Common myeloid progenitor, CD34-positive (primary cell): ENCODE measurements at regions not wholly inside any gene's neighbourhood (a gene's known extent, or its start where the extent isn't known, plus 50 kb on each side); places are given as distances from the start of the nearest gene placed in this dataset.
"Not testable (repeated sequence)": the region's sequence is repeated elsewhere in the genome, so short reads cannot be mapped to it uniquely, and the experiment has no call there.

Source experiments
- CTCF ChIA-PET: fragments of 350-600 bp; sonication (Branson Sonifier 250); formaldehyde crosslinking; loops from one replicate; lab custom pipeline; 2021; ENCODE audit warnings: antibody characterized with exemption; lab: Charles Lee
- POLR2A ChIA-PET: fragments of 350-600 bp; sonication (Branson Sonifier 250); formaldehyde crosslinking; loops from one replicate; lab custom pipeline; 2021; ENCODE audit warnings: antibody characterized with exemption; lab: Charles Lee
- DNase-seq, 3 donors: peaks; one replicate each; pipeline versions ENCODE4 v3.0.0 to v3.0.0-alpha.2; 2013
- H3K27ac ChIP-seq, 2 experiments: 1 replicate in 1 of 2; 2 replicates in 1 of 2; pipeline ENCODE4 v1.7.0; 2013; ENCODE audit warnings: inconsistent platforms in 2 of 2, low read length in 2 of 2, mild to moderate bottlenecking in 2 of 2, low read depth in 1 of 2, moderate library complexity in 1 of 2; ENCODE audit not compliant: severe bottlenecking in 2 of 2, insufficient read depth in 1 of 2, poor library complexity in 1 of 2
- H3K27me3 ChIP-seq, 5 experiments: replicated peaks in 2 of 5; 1 replicate in 3 of 5; 2 replicates in 2 of 5; pipeline versions ENCODE4 v1.6.1 to v1.7.0; 2013; ENCODE audit warnings: low read length in 4 of 5, mild to moderate bottlenecking in 2 of 5, moderate library complexity in 2 of 5, inconsistent platforms in 1 of 5; ENCODE audit not compliant: insufficient read depth in 5 of 5, control insufficient read depth in 4 of 5
- H3K36me3 ChIP-seq, 4 experiments: 1 replicate in 2 of 4; 2 replicates in 2 of 4; pipeline versions ENCODE4 v1.6.1 to v1.7.0; 2013; ENCODE audit warnings: low read length in 3 of 4, control low read depth in 1 of 4, mild to moderate bottlenecking in 1 of 4; ENCODE audit not compliant: control insufficient read depth in 4 of 4, insufficient read depth in 4 of 4
- H3K4me1 ChIP-seq, 4 experiments: 1 replicate in 3 of 4; 2 replicates in 1 of 4; pipeline versions ENCODE4 v1.6.1 to v1.7.1; 2013; ENCODE audit warnings: low read length in 3 of 4, mild to moderate bottlenecking in 3 of 4, control low read depth in 1 of 4, inconsistent platforms in 1 of 4, moderate library complexity in 1 of 4; ENCODE audit not compliant: control insufficient read depth in 4 of 4, insufficient read depth in 4 of 4; ENCODE audit errors: control extremely low read depth in 1 of 4
- H3K4me3 ChIP-seq, 7 experiments: 1 replicate in 4 of 7; 2 replicates in 3 of 7; pipeline versions ENCODE4 v1.5.1 to v1.7.0; 2013; ENCODE audit warnings: mild to moderate bottlenecking in 7 of 7, low read length in 6 of 7, moderate library complexity in 6 of 7, inconsistent platforms in 2 of 7, low read depth in 2 of 7, control low read depth in 1 of 7; ENCODE audit not compliant: insufficient read depth in 4 of 7, control insufficient read depth in 1 of 7; ENCODE audit errors: extremely low read depth in 1 of 7
- H3K9me3 ChIP-seq, 5 experiments: 1 replicate in 4 of 5; 2 replicates in 1 of 5; pipeline versions ENCODE4 v1.6.1 to v1.7.1; 2013; ENCODE audit warnings: low read length in 4 of 5, mild to moderate bottlenecking in 2 of 5, inconsistent platforms in 1 of 5, low read depth in 1 of 5, moderate library complexity in 1 of 5; ENCODE audit not compliant: control insufficient read depth in 4 of 5, insufficient read depth in 2 of 5; ENCODE audit errors: control extremely low read depth in 1 of 5
- WGBS: methylation state at CpG from one replicate; pipeline ENCODE4 v1.1.5; 2013; ENCODE audit not compliant: insufficient coverage; 5-methylcytosine and 5-hydroxymethylcytosine counted together

DNA sequence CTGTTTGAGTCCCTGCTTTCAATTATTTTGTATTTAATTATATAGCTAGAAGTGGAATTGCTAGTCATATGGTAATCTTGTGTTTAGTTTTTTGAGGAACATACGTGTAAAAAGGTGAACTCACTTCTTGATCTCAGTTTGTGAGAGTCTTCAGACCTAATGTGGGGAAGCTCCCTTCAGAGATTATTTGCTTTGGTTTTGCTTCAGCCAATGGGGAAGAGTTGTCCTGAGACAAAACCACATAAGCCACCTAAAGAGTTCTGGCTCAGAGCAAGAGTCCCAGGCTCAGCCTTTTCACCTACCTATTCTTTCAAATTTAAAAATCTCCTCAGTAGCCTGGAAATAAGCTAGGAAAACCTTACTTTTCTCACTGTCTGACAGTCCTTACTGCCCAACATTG, 138.4 kb downstream of the UCK2 start:
- H3K4me3 ChIP-seq = no peak overlapping the region
- no peak for DNase-seq
- H3K36me3 ChIP-seq = no peaks in the 10 kb centered on the region
- H3K4me1 ChIP-seq = no peaks in the 10 kb centered on the region
- H3K27me3 ChIP-seq = peaks cover 0 to 2% (median 0%) of the 10 kb centered on the region in 5 experiments
- ChIA-PET POLR2A (no interaction called here), CTCF (no interaction called here)
- peaks cover 0 to 2% (median 0%) of the 10 kb centered on the region in 5 experiments for H3K9me3 ChIP-seq
- H3K27ac ChIP-seq = no peak overlapping the region
- WGBS = 88% methylated on average over 1 of the region's 1 CpG

DNA sequence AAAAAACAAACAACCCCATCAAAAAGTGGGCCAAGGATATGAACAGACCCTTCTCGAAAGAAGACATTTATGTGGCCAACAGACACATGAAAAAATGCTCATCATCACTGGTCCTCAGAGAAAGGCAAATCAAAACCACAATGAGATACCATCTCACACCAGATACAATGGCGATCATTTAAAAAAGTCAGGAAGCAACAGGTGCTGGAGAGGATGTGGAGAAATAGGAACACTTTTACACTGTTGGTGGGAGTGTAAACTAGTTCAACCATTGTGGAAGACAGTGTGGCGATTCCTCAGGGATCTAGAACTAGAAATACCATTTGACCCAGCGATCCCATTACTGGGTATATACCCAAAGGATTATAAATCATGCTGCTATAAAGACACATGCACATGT, 142.0 kb downstream of the UCK2 start:
- H3K27ac ChIP-seq, H3K36me3 ChIP-seq, POLR2A ChIA-PET, CTCF ChIA-PET, H3K9me3 ChIP-seq, H3K4me3 ChIP-seq, H3K27me3 ChIP-seq, H3K4me1 ChIP-seq, DNase-seq: not testable (repeated sequence)
- no CpG with 5 or more reads among the region's 4 CpGs for WGBS

DNA sequence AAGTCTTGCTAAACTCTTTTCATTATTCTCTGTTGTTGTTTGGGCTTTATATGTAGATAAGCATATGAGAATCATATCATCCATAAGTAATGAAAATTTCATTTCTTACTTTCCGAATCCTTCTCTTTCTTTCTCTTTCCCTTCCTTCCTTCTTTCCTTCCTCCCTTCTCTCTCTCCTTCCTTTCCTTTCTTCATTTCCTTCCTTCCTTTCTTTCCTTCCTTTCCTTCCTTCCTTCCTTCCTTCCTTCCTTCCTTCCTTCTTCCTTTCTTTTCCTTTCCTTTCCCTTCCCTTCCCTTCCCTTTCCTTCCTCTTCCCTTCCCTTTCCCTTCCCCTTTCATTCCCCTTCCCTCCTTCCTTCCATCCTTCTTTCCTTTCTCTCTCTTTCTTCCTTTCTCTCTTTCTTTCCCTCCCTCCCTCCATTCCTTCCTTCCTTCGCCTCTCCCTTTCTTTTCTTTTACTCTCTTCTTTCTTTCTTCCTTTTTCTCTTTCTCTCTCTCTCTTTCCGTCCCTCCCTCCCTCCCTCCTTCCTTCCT, 147.3 kb downstream of the UCK2 start:
- WGBS = 91% methylated on average over 3 of the region's 3 CpGs
- H3K36me3 ChIP-seq = no peaks in the 10 kb centered on the region
- no peak overlapping the region for H3K27ac ChIP-seq
- no peak for DNase-seq
- POLR2A ChIA-PET = no interaction called here
- CTCF ChIA-PET = no interaction called here
- no peaks in the 10 kb centered on the region for H3K9me3 ChIP-seq
- H3K27me3 ChIP-seq = no peaks in the 10 kb centered on the region
- no peaks in the 10 kb centered on the region for H3K4me1 ChIP-seq
- H3K4me3 ChIP-seq = no peak overlapping the region

DNA sequence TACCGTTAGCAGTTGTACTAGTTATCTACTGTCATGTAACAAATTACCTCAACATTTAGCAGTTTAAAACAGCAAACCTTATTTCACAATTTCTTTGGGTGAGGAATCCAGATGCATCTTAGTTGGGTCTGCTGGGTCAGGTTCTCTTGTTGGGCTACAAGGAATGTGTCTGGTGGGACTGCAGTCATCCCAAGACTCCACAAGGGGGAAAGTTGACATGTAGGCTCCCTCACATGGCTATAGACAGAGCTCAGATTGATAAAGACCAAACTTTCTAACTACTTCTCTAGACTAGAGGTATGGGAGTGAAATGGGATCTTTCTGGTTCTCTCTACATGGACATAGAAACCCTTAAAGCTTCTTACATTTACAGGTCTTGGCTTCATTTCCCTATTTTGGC, 160.9 kb downstream of the UCK2 start:
- no peaks in the 10 kb centered on the region for H3K27me3 ChIP-seq
- WGBS = no CpG with 5 or more reads among the region's 1 CpG
- no peak overlapping the region for H3K27ac ChIP-seq
- H3K4me3 ChIP-seq = no peak overlapping the region
- ChIA-PET POLR2A (no interaction called here), CTCF (no interaction called here)
- H3K9me3 ChIP-seq = peaks cover 0 to 2% (median 0%) of the 10 kb centered on the region in 5 experiments
- no peaks in the 10 kb centered on the region for H3K36me3 ChIP-seq
- H3K4me1 ChIP-seq = no peaks in the 10 kb centered on the region
- no peak for DNase-seq

DNA sequence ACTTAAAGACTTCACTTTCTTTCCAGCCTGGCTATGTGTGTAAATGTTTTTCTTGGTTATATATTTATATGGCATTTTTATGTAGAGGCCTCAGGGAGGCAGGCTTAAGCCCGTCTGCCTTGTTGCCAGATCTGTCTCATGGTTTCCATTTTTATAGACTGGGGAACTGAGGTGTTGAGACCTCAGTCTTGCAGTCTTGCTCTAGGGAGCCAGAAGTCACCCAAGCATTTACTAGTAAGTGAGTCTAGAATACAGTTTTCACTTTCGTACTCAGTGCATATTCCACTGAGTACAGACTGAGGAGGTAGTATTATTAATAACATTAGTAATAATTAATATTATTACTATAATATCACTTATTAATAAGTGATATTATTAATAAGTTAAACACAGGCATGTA, 161.4 kb downstream of the UCK2 start:
- ChIA-PET CTCF (no interaction called here), POLR2A (no interaction called here)
- Histone ChIP-seq H3K27me3 (no peaks in the 10 kb centered on the region), H3K36me3 (no peaks in the 10 kb centered on the region), H3K27ac (no peak overlapping the region), H3K9me3 (peaks cover 0 to 2% (median 0%) of the 10 kb centered on the region in 5 experiments), H3K4me1 (no peaks in the 10 kb centered on the region), H3K4me3 (no peak overlapping the region)
- WGBS = 86% methylated on average over 1 of the region's 2 CpGs
- DNase-seq = no peak

DNA sequence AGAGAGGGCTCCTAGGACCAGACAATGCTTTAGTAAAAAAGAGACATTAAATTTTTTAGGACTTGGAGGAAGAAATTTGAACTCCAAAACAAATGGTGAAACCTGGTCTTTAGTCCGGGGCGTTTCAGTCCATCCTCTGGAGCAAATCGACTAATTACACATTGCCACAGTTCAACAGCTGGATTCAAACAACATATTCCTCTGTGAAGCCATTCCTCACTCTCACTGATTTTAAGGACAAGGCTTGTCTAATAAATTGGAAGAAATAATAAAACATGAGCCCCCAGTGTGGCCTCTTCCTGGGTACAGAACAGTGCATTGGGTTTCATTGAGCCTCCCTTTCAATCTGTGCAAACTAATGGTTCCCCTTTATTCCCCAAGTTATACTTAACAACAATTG, 165.1 kb downstream of the UCK2 start:
- Histone ChIP-seq H3K9me3 (no peaks in the 10 kb centered on the region), H3K27ac (no peak overlapping the region), H3K27me3 (no peaks in the 10 kb centered on the region), H3K4me3 (no peak overlapping the region), H3K36me3 (no peaks in the 10 kb centered on the region), H3K4me1 (no peaks in the 10 kb centered on the region)
- DNase-seq = no peak
- WGBS = 97% methylated on average over 3 of the region's 3 CpGs
- ChIA-PET CTCF (no interaction called here), POLR2A (interaction anchor here (0.6 kb wide), 1 partner anchor 33 kb away, joined by 3 read pairs; no protein-coding TSS in a partner anchor)

DNA sequence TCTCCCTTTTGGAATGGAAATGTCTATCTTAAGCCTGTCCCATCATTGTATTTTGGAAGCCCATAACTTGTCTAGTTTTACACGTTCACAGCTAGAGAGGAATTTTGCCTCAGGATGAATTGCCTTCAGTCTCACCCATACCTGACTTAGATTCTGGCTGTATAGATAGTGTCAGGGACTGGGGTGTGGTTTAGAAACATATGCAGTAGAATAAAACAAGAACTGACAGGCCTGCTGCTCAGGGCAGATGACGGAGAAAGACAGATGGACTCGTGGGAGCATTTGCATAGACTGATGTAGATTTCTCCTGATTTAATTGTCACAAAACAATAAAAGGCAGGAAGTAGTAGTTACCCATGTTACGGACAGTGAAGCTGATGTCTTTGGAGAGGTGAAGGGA, 166.7 kb downstream of the UCK2 start:
- POLR2A ChIA-PET = no interaction called here
- H3K4me3 ChIP-seq = no peak overlapping the region
- H3K36me3 ChIP-seq = no peaks in the 10 kb centered on the region
- no peak for DNase-seq
- H3K27me3 ChIP-seq = no peaks in the 10 kb centered on the region
- H3K9me3 ChIP-seq = no peaks in the 10 kb centered on the region
- H3K27ac ChIP-seq = no peak overlapping the region
- no peaks in the 10 kb centered on the region for H3K4me1 ChIP-seq
- WGBS = 97% methylated on average over 4 of the region's 4 CpGs
- CTCF ChIA-PET = no interaction called here
